Smooth muscle cell (in vitro differentiated cells): ENCODE measurements at regions not wholly inside any gene's neighbourhood (a gene's known extent, or its start where the extent isn't known, plus 50 kb on each side); places are given as distances from the start of the nearest gene placed in this dataset.

Source experiments
- DNase-seq: peaks from one replicate; lab custom pipeline; 2025; ENCODE audit not compliant: unreplicated experiment; lab: John Stamatoyannopoulos, UW
- H2AFZ ChIP-seq: fragments of 200-600 bp; sonication (generic); 2 replicates; pipeline ENCODE4 v1.6.0; 2016; ENCODE audit warnings: antibody characterized with exemption, low read depth, mild to moderate bottlenecking
- H3F3A ChIP-seq: fragments of 200-600 bp; sonication (generic); 2 replicates; pipeline ENCODE4 v1.6.0; 2017; ENCODE audit warnings: antibody characterized with exemption, low read depth
- H3K27ac ChIP-seq: fragments of 200-600 bp; sonication (generic); 2 replicates; pipeline ENCODE4 v1.5.1; 2016; ENCODE audit warnings: low read depth, mild to moderate bottlenecking
- H3K27me3 ChIP-seq: fragments of 200-600 bp; sonication (generic); 2 replicates; pipeline ENCODE4 v1.6.1; 2016; ENCODE audit warnings: low read depth, mild to moderate bottlenecking
- H3K36me3 ChIP-seq: fragments of 200-600 bp; sonication (generic); 2 replicates; pipeline ENCODE4 v1.5.1; 2016; ENCODE audit warnings: low read depth
- H3K4me1 ChIP-seq: fragments of 200-600 bp; sonication (generic); 2 replicates; pipeline ENCODE4 v1.5.1; 2016; ENCODE audit warnings: low read depth
- H3K4me2 ChIP-seq: fragments of 200-600 bp; sonication (generic); 2 replicates; pipeline ENCODE4 v1.6.0; 2016; ENCODE audit warnings: mild to moderate bottlenecking
- H3K4me3 ChIP-seq: fragments of 200-600 bp; sonication (generic); 2 replicates; pipeline ENCODE4 v1.5.1; 2016; ENCODE audit warnings: mild to moderate bottlenecking
- H3K79me2 ChIP-seq: fragments of 200-600 bp; sonication (generic); 2 replicates; pipeline ENCODE4 v1.6.0; 2016; ENCODE audit warnings: low read depth, mild to moderate bottlenecking
- H3K9ac ChIP-seq: fragments of 200-600 bp; sonication (generic); 2 replicates; pipeline ENCODE4 v1.6.0; 2016; ENCODE audit warnings: low read depth
- H3K9me3 ChIP-seq: fragments of 200-600 bp; sonication (generic); replicated peaks from 2 replicates; pipeline ENCODE4 v1.5.1; 2016; ENCODE audit warnings: low read depth
- H4K20me1 ChIP-seq: fragments of 200-600 bp; sonication (generic); 2 replicates; pipeline ENCODE4 v1.6.0; 2016; ENCODE audit warnings: low read depth
- WGBS: methylation state at CpG from one replicate; pipeline ENCODE4 v1.1.7; 2016; ENCODE audit warnings: low lambda C conversion rate; 5-methylcytosine and 5-hydroxymethylcytosine counted together
- TF ChIP-seq, protein P1 (sequence below): fragments of 200-600 bp; sonication (generic); IDR thresholded peaks from 2 replicates; pipeline ENCODE4 v1.5.1; 2017; ENCODE audit warnings: borderline replicate concordance, mild to moderate bottlenecking, antibody characterized with exemption; ENCODE audit not compliant: insufficient read depth, poor library complexity, severe bottlenecking

DNA sequence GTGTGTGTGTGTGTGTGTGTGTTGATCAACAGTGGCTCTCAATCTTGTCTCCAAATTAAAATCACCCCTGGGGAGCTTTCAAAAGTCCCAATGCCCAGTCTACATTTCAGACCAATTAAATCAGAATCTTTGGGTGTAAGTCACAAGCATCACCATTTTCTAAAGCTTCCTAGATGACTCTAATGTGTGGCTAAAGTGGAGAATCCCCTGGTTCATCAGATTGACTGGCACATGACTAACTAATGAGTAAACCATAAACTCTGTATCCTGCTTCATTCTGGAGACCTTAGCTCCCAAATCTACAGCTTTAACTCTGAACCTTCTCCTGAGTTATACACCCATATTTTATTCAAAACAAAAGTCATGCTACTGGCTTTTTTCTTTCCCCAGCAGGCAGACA lies 131.3 kb downstream of the SUCLA2 start:
- no peak for DNase-seq

DNA sequence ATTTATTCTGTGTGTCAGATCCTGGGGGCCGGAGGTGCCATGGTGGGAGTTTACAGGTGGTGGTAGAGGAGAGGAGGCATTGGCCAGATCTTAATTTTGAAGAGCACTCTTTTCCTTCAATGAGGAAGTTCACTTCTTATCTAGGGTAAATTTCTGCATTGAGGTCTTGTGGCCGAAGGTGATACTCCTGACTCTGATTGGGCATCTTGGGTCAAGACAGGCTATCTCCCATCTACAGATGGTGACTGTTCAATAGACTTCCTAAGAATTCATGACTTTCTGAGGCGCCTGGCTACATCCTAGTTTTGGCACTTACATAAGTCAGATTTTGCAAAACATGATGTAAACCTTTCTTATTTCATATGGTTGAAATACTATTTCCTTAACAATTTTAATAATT lies 135.2 kb downstream of the SUCLA2 start:
- 100% methylated on average over 3 of the region's 3 CpGs for WGBS
- Histone ChIP-seq H3K27ac (no peak overlapping the region), H3K79me2 (no peaks in the 10 kb centered on the region), H3K9ac (no peak overlapping the region), H3K9me3 (no peaks in the 10 kb centered on the region), H3K4me3 (no peak overlapping the region), H3K4me2 (no peak overlapping the region), H3K36me3 (no peaks in the 10 kb centered on the region), H2AFZ (no peak overlapping the region), H3K4me1 (no peaks in the 10 kb centered on the region), H4K20me1 (no peaks in the 10 kb centered on the region), H3K27me3 (no peaks in the 10 kb centered on the region), H3F3A (no peaks in the 10 kb centered on the region)
- DNase-seq = no peak
- TF ChIP-seq, protein P1, sequence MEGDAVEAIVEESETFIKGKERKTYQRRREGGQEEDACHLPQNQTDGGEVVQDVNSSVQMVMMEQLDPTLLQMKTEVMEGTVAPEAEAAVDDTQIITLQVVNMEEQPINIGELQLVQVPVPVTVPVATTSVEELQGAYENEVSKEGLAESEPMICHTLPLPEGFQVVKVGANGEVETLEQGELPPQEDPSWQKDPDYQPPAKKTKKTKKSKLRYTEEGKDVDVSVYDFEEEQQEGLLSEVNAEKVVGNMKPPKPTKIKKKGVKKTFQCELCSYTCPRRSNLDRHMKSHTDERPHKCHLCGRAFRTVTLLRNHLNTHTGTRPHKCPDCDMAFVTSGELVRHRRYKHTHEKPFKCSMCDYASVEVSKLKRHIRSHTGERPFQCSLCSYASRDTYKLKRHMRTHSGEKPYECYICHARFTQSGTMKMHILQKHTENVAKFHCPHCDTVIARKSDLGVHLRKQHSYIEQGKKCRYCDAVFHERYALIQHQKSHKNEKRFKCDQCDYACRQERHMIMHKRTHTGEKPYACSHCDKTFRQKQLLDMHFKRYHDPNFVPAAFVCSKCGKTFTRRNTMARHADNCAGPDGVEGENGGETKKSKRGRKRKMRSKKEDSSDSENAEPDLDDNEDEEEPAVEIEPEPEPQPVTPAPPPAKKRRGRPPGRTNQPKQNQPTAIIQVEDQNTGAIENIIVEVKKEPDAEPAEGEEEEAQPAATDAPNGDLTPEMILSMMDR = no peak

More for the DNA sequence above, 131.3 kb downstream of the SUCLA2 start:
- Histone ChIP-seq H3K36me3 (no peaks in the 10 kb centered on the region), H3K9me3 (no peaks in the 10 kb centered on the region), H3K4me1 (no peaks in the 10 kb centered on the region), H3K4me3 (no peak overlapping the region), H3K27me3 (no peaks in the 10 kb centered on the region), H2AFZ (no peak overlapping the region), H4K20me1 (no peaks in the 10 kb centered on the region), H3K27ac (no peak overlapping the region), H3K4me2 (no peak overlapping the region), H3K9ac (no peak overlapping the region), H3K79me2 (no peaks in the 10 kb centered on the region), H3F3A (no peaks in the 10 kb centered on the region)
- TF ChIP-seq, protein P1 = no peak

- H2AFZ ChIP-seq = no peak overlapping the region
- H3K79me2 ChIP-seq = no peaks in the 10 kb centered on the region
- no peak overlapping the region for H3K4me2 ChIP-seq
- H3F3A ChIP-seq = no peaks in the 10 kb centered on the region
- TF ChIP-seq, protein P1 = no peak
- H3K27me3 ChIP-seq = no peaks in the 10 kb centered on the region
- no peak overlapping the region for H3K4me3 ChIP-seq
- H3K9me3 ChIP-seq = no peaks in the 10 kb centered on the region
- 90% methylated on average over 3 of the region's 3 CpGs for WGBS
- DNase-seq = no peak
- no peaks in the 10 kb centered on the region for H4K20me1 ChIP-seq
- no peak overlapping the region for H3K9ac ChIP-seq
- no peaks in the 10 kb centered on the region for H3K36me3 ChIP-seq
- H3K4me1 ChIP-seq = no peaks in the 10 kb centered on the region
- H3K27ac ChIP-seq = no peak overlapping the region
These were observed 138.2 kb downstream of the SUCLA2 start for GRCh38 chr13:47862841-47863240.

- Histone ChIP-seq H3K4me3 (no peak overlapping the region), H2AFZ (no peak overlapping the region), H3K27me3 (no peaks in the 10 kb centered on the region), H4K20me1 (no peaks in the 10 kb centered on the region), H3K9ac (no peak overlapping the region), H3K36me3 (no peaks in the 10 kb centered on the region), H3K4me1 (no peaks in the 10 kb centered on the region), H3F3A (no peaks in the 10 kb centered on the region), H3K9me3 (no peaks in the 10 kb centered on the region), H3K27ac (peak overlapping the region; percentile 55), H3K4me2 (peak overlapping the region; percentile 61), H3K79me2 (no peaks in the 10 kb centered on the region)
- no peak for DNase-seq
- 29% methylated on average over 1 of the region's 1 CpG for WGBS
- TF ChIP-seq, protein P1 = no peak
These were observed 141.9 kb downstream of the SUCLA2 start for GRCh38 chr13:47859165-47859564.
